C4-2B (cell line): ENCODE measurements at regions not wholly inside any gene's neighbourhood (a gene's known extent, or its start where the extent isn't known, plus 50 kb on each side); places are given as distances from the start of the nearest gene placed in this dataset.

Source experiments
- ZFX ChIP-seq: fragments of 450-650 bp; IDR thresholded peaks from 2 replicates; pipeline ENCODE4 v1.6.1; 2017
- TF ChIP-seq, protein P1 (sequence below): fragments of 450-650 bp; conservative IDR thresholded peaks from 2 replicates; pipeline ENCODE4 v1.5.1; 2017; ENCODE audit warnings: mild to moderate bottlenecking

DNA sequence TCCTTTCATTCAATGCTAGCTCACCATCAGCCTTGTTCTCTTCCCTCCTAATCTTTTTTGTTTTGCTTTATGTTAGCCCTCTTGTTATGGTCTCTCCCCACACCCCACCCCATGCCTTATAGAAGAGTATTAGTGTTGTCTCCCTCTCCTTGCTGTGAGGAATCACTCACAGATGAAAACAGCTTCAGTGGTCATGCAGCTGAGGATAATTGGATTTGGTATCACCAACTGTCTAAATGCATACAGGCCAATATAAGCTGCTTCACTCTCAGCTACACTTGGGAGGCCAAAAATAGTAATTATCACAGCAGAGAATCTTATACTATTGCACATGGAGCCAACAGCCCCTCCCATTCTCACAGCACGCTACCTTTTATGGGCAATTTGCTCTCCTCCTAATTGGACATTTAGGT lies 494.6 kb upstream of the FAM241A start:
- TF ChIP-seq, protein P1, sequence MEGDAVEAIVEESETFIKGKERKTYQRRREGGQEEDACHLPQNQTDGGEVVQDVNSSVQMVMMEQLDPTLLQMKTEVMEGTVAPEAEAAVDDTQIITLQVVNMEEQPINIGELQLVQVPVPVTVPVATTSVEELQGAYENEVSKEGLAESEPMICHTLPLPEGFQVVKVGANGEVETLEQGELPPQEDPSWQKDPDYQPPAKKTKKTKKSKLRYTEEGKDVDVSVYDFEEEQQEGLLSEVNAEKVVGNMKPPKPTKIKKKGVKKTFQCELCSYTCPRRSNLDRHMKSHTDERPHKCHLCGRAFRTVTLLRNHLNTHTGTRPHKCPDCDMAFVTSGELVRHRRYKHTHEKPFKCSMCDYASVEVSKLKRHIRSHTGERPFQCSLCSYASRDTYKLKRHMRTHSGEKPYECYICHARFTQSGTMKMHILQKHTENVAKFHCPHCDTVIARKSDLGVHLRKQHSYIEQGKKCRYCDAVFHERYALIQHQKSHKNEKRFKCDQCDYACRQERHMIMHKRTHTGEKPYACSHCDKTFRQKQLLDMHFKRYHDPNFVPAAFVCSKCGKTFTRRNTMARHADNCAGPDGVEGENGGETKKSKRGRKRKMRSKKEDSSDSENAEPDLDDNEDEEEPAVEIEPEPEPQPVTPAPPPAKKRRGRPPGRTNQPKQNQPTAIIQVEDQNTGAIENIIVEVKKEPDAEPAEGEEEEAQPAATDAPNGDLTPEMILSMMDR = no peak
- no peak for TF ChIP-seq ZFX
